ENCODE measurements at regions not wholly inside any gene's neighbourhood (a gene's known extent, or its start where the extent isn't known, plus 50 kb on each side); places are given as distances from the start of the nearest gene placed in this dataset.

- TF ChIP-seq EZH2phosphoT487 (conservative IDR thresholded peaks at IDR 0.05; ENCODE audit: low read length) (no peak), CTCF (IDR thresholded peaks at IDR 0.05; ENCODE audit: insufficient read depth, low read length, poor library complexity, severe bottlenecking) (no peak)
These were observed 683.9 kb downstream of the BRD1 start for GRCh38 chr22:49143812-49144211.
